Sigmoid colon (tissue), 4 donors: ENCODE measurements at regions not wholly inside any gene's neighbourhood (a gene's known extent, or its start where the extent isn't known, plus 50 kb on each side); places are given as distances from the start of the nearest gene placed in this dataset.

ENCODE experiments used
- CTCF ChIP-seq, 4 experiments: fragments of 450-650 bp in 3 of 4; fragments of 200-600 bp in 1 of 4; IDR thresholded peaks; one replicate each; pipeline ENCODE4 v1.5.1; 2016 to 2019; ENCODE audit warnings: antibody characterized with exemption in 4 of 4, mild to moderate bottlenecking in 3 of 4, moderate library complexity in 2 of 4
- EP300 ChIP-seq, 4 donors: sonication (generic); formaldehyde crosslinking; IDR thresholded peaks; one replicate each; pipeline ENCODE4 v1.6.1; 2017; ENCODE audit warnings: antibody characterized with exemption in 4 of 4
- POLR2A ChIP-seq, 2 donors: fragments of 450-650 bp; IDR thresholded peaks; one replicate each; pipeline ENCODE4 v1.6.1; 2016; ENCODE audit warnings: antibody characterized with exemption in 2 of 2, mild to moderate bottlenecking in 2 of 2, moderate library complexity in 2 of 2
- POLR2AphosphoS5 ChIP-seq, 4 donors: sonication (generic); formaldehyde crosslinking; IDR thresholded peaks; one replicate each; pipeline ENCODE4 v1.6.1; 2017; ENCODE audit warnings: antibody characterized with exemption in 4 of 4

- TF ChIP-seq POLR2A (IDR thresholded peaks at IDR 0.05) (no peak), CTCF (IDR thresholded peaks at IDR 0.05) (no peak), EP300 (IDR thresholded peaks at IDR 0.05) (no peak), POLR2AphosphoS5 (IDR thresholded peaks at IDR 0.05) (no peak)
These were observed 236.1 kb downstream of the KCNA4 start for GRCh38 chr11:29780756-29781155.
